GM21576 (cell line): ENCODE measurements at regions not wholly inside any gene's neighbourhood (a gene's known extent, or its start where the extent isn't known, plus 50 kb on each side); places are given as distances from the start of the nearest gene placed in this dataset.
"Not testable (repeated sequence)": the region's sequence is repeated elsewhere in the genome, so short reads cannot be mapped to it uniquely, and the experiment has no call there.

Experiments used
- ATAC-seq: cut with Tn5 transposase; IDR thresholded peaks from one replicate; pipeline ENCODE4 v1.9.1; 2021; ENCODE audit warnings: mild to moderate bottlenecking, moderate library complexity; ENCODE audit not compliant: unreplicated experiment

DNA sequence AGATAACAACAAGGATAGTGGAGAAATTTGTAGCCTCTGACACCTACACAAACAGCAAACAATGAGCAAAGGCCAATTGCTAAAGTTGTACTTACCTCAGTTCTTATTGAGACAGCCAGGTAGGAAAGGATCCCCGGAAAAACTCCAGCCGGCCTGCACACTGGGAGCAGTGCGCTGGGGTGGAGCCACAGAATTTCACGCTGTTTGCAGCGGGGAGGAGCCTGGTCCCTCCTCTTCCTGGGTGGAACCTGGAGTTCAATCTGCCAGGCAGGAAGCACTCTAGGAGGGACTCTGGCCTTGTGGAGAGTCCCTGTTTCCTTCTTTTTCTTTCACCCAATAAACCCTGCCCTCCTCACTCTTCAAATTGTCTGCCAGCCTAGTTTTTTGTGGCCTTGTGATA lies 382.6 kb upstream of the TGIF2LX start:
- not testable (repeated sequence) for ATAC-seq

- not testable (repeated sequence) for ATAC-seq
Measured at GRCh38 chrX:89557146-89557545, 364.6 kb upstream of the TGIF2LX start.

DNA sequence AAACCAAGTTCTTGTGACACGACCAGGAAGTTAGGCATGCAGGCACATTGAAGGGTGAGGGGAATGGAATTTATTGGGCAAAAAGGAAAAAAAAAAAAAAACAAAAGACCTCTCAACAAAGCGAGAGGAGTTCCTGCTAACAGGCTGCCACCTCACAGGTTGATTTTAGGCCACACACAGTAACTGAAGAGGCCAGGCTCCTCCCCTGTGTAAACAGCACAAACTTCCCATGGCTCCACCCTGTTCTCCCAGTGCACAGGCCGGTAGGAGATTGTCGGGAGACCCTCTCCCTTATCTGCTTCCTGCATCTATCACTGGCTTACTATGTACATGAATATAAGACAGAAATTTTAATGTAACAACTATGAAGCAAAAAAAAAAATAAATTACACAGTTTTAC lies 359.6 kb upstream of the TGIF2LX start:
- ATAC-seq = not testable (repeated sequence)

- not testable (repeated sequence) for ATAC-seq
Measured at GRCh38 chrX:89563107-89563506, 358.6 kb upstream of the TGIF2LX start.

DNA sequence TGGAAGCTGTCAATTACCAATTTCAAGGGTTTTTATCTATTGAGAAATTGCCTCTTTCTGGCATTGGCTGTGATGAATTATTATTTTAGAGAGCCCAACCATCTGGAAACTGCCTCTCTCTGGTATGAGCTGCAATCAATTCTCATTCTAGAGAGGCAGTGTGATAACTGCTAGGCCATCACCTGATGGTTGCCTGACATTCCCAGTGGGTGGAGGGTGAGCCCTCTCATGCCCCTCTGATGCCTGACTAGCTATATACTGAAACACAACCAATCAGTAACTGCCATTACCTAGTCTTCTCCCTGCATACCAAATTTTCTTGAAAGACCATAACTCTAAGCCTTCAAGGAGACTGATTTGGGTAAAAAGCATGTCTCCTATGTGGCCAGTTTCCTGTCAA lies 353.9 kb upstream of the TGIF2LX start:
- not testable (repeated sequence) for ATAC-seq

- ATAC-seq = not testable (repeated sequence)
Measured at GRCh38 chrX:89581868-89582267, 339.8 kb upstream of the TGIF2LX start.

GRCh38 chrX:89631858-89632257 lies 289.9 kb upstream of the TGIF2LX start:
- ATAC-seq = not testable (repeated sequence)

- not testable (repeated sequence) for ATAC-seq
Measured at GRCh38 chrX:89635887-89636286, 285.8 kb upstream of the TGIF2LX start.

- not testable (repeated sequence) for ATAC-seq
Measured at GRCh38 chrX:89658662-89659061, 263.0 kb upstream of the TGIF2LX start.

DNA sequence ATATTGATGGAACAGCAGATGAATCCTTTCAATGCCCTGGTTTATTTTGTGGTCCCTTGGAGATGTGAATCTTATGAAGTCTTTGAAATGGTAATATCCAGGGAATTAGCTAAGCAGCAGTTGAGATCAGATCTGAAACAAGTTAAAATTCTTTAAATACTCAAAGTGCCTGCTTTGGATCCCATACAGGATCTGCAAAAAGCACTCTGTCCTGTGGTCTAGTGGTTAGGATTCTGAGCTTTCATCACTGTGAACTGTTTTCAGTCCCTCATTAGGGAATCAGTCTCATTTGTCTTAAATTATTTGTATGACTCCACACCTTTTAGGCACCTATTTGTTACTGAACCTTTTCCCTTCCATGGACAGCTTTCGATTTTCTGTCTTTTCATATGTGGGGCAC lies 215.2 kb upstream of the TGIF2LX start:
- not testable (repeated sequence) for ATAC-seq

DNA sequence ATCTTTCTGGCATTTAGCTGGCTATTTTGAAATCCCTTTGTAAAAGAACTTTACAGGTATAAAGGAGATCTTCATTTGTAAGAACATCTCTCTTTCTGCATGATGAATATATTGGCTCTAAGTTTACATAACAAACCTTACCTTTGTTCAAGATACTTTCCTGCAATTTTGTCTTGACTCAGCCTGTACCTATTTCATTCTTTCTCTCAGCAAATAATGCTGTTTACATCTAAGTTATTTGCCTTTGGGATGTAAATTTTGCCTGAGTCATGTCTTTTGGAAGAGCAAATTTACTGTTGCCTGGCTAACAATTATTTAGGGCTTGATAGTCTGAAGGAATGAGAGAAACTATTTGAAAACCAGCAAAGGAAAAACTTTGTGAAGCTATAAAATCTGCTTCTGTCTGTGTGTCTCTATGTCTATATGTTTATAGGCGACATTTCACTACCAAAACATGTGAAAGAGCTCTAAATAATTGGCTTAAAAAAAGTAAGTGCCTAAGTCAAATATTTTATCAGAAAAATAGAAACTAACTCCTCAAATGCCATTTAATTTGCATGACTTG lies 214.3 kb upstream of the TGIF2LX start:
- ATAC-seq = not testable (repeated sequence)

DNA sequence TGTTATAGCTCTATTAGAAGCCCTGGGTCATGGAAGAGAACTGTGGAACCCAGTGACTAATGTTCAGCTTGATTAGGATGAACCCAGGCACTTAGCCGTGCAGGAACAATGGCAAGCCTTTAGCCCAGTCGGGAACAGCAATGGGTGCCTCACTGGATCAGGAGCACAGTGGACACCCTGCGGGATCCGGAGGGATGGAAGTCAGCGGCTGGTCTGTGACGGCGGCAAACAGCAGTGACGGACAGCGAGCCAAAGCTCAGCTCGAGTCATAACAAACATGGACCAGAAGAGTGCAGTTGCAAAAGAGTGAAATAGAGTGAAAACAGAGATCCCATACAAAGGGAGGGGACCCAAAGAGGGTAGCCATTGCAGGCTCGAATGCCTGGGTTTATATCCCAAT lies 187.3 kb upstream of the TGIF2LX start:
- ATAC-seq = not testable (repeated sequence)

DNA sequence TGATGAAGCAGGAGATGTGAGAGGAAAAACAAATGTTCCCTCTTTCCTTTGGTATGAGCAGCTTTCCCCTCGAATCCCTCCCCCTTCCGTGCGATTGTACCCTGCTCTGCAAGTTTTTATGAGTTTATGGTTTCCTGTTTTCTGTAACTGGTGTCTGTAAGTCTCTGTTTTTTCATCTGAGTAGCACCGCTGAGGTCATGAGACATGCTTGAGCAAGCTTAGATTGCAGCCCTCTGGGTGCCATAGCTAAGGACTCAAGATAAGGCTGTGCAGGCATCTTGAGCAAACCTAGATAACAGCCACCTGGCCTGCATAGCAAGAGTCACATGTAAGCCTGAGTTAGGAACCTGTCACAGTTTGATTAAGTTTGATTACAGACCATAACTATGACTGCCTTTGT lies 165.2 kb upstream of the TGIF2LX start:
- ATAC-seq = not testable (repeated sequence)

DNA sequence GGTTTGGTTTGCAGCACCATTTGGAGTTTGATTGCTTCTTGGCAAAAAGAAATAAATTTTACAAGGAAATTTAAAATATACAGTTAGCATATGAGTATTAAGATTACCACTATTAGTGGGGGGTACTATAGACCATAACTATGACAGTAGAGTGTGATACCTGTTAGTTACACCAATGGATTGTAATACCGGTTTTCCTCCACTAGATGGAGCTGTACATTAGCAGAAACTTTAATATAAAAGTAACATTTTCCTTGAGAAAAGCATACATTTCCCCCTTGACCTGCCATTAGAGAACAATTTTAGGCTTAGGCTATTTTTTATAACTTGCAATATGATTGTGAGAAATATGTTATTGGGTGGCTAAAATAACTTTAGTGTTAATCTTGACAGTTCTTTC lies 163.9 kb upstream of the TGIF2LX start:
- not testable (repeated sequence) for ATAC-seq

- ATAC-seq = not testable (repeated sequence)
Measured at GRCh38 chrX:89759076-89759685, 162.5 kb upstream of the TGIF2LX start.

- not testable (repeated sequence) for ATAC-seq
Measured at GRCh38 chrX:89771639-89772038, 150.1 kb upstream of the TGIF2LX start.

DNA sequence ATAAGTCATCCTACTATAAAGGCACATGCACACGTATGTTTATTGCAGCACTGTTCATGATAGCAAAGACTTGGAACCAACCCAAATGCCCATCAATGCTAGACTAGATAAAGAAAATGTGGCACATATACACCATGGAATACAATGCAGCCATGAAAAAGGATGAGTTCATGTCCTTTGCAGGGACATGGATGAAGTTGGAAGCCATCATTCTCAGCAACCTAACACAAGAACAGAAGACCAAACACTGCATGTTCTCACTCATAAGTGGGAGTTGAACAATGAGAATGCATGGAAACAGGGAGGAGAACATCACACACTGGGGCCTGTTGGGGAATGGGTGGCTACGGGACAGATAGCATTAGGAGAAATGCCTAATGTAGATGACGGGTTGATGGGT lies 110.3 kb upstream of the TGIF2LX start:
- not testable (repeated sequence) for ATAC-seq

DNA sequence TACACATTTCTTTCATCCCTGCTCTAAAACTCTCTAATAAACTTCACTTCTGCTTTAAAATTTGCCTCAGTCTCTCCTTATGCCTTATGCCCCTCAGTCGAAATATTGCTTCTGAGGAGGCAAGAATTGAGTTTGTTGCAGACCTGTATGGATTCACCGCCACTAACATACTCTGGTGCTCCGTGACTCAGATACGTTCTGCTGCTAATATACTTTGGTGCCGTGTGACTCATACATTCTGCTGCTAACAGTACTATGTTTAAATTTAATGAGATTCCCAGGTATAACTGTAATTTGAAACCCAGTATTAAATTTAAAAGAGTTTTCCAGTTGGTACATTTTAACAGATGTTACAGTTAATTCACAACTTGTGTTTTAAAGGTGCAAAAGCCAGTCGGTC lies 82.0 kb upstream of the TGIF2LX start:
- ATAC-seq = not testable (repeated sequence)

DNA sequence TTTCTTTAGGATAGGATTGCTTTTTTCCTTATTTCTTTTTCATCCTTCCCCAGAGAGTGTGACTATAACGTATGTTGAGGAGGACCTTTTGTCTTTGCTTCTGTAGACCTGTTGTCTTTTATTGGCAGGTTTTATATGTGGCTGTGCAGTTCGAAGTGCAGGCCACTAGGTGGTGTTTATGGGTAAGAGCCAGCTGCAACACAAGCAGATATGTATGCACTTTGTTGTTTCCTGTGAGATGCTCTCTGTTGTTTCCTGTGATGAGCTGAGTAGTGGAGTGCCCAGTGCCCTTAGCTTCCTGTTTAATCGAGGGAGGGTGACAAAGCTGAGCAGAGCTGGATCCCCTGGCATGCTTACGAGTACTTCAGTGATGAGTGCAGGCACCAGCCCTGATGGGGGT lies 50.0 kb upstream of the TGIF2LX start:
- peak; percentile 96 for ATAC-seq
